Osteoblast (primary cell): ENCODE measurements at regions not wholly inside any gene's neighbourhood (a gene's known extent, or its start where the extent isn't known, plus 50 kb on each side); places are given as distances from the start of the nearest gene placed in this dataset.

Experiments used
- DNase-seq: peaks from one replicate; pipeline ENCODE4 v3.0.0; 2011; ENCODE audit warnings: low spot score, mixed read lengths; ENCODE audit not compliant: insufficient read length; ENCODE audit errors: missing footprints
- H2AFZ ChIP-seq: 2 replicates; pipeline ENCODE4 v1.6.0; 2011; ENCODE audit warnings: mild to moderate bottlenecking, low read length
- H3K27ac ChIP-seq: 2 replicates; pipeline ENCODE4 v1.5.1; 2011; ENCODE audit warnings: mild to moderate bottlenecking, low read depth, low read length, moderate library complexity
- H3K27me3 ChIP-seq: 2 replicates; pipeline ENCODE4 v1.6.0; 2012; ENCODE audit warnings: mild to moderate bottlenecking, control low read depth, inconsistent platforms, low read length, moderate library complexity; ENCODE audit not compliant: insufficient read depth
- H3K36me3 ChIP-seq: 2 replicates; pipeline ENCODE4 v1.5.1; 2011; ENCODE audit warnings: mild to moderate bottlenecking, low read length, control low read depth, moderate library complexity; ENCODE audit not compliant: insufficient read depth
- H3K4me1 ChIP-seq: 2 replicates; pipeline ENCODE4 v1.5.1; 2011; ENCODE audit warnings: mild to moderate bottlenecking, low read length, control low read depth, moderate library complexity; ENCODE audit not compliant: insufficient read depth
- H3K4me2 ChIP-seq: 2 replicates; pipeline ENCODE4 v1.6.0; 2011; ENCODE audit warnings: mild to moderate bottlenecking, low read length; ENCODE audit not compliant: insufficient read depth
- H3K4me3 ChIP-seq: fragments of 200-600 bp; sonication (generic); 3 replicates; pipeline ENCODE4 v1.5.1; 2012; ENCODE audit warnings: mild to moderate bottlenecking, low read length, inconsistent platforms; ENCODE audit not compliant: insufficient read depth
- H3K79me2 ChIP-seq: 2 replicates; pipeline ENCODE4 v1.6.0; 2012; ENCODE audit warnings: mild to moderate bottlenecking, low read length, control low read depth, inconsistent platforms; ENCODE audit not compliant: insufficient read depth
- H3K9me3 ChIP-seq: 2 replicates; pipeline ENCODE4 v1.5.1; 2011; ENCODE audit warnings: low read depth, low read length, control low read depth
- H4K20me1 ChIP-seq: 2 replicates; pipeline ENCODE4 v1.6.0; 2012; ENCODE audit warnings: mild to moderate bottlenecking, low read length, control low read depth; ENCODE audit not compliant: insufficient read depth
- TF ChIP-seq, protein P1 (sequence below): IDR thresholded peaks from 2 replicates; pipeline ENCODE4 v1.5.1; 2011; ENCODE audit warnings: mild to moderate bottlenecking, low read depth, low read length, moderate library complexity; ENCODE audit errors: extremely low read depth

GRCh38 chr5:174520420-174521396 is 203.7 kb upstream of the MSX2 start:
- no peaks in the 10 kb centered on the region for H3K9me3 ChIP-seq
- TF ChIP-seq, protein P1, sequence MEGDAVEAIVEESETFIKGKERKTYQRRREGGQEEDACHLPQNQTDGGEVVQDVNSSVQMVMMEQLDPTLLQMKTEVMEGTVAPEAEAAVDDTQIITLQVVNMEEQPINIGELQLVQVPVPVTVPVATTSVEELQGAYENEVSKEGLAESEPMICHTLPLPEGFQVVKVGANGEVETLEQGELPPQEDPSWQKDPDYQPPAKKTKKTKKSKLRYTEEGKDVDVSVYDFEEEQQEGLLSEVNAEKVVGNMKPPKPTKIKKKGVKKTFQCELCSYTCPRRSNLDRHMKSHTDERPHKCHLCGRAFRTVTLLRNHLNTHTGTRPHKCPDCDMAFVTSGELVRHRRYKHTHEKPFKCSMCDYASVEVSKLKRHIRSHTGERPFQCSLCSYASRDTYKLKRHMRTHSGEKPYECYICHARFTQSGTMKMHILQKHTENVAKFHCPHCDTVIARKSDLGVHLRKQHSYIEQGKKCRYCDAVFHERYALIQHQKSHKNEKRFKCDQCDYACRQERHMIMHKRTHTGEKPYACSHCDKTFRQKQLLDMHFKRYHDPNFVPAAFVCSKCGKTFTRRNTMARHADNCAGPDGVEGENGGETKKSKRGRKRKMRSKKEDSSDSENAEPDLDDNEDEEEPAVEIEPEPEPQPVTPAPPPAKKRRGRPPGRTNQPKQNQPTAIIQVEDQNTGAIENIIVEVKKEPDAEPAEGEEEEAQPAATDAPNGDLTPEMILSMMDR, result no peak
- H3K27me3 ChIP-seq, result no peaks in the 10 kb centered on the region
- H3K79me2 ChIP-seq, result no peaks in the 10 kb centered on the region
- no peaks in the 10 kb centered on the region for H3K4me1 ChIP-seq
- H3K4me3 ChIP-seq, result no peak overlapping the region
- H3K36me3 ChIP-seq, result no peaks in the 10 kb centered on the region
- no peak overlapping the region for H3K27ac ChIP-seq
- peak; percentile 62 for DNase-seq
- no peak overlapping the region for H3K4me2 ChIP-seq
- no peaks in the 10 kb centered on the region for H4K20me1 ChIP-seq
- no peak overlapping the region for H2AFZ ChIP-seq

DNA sequence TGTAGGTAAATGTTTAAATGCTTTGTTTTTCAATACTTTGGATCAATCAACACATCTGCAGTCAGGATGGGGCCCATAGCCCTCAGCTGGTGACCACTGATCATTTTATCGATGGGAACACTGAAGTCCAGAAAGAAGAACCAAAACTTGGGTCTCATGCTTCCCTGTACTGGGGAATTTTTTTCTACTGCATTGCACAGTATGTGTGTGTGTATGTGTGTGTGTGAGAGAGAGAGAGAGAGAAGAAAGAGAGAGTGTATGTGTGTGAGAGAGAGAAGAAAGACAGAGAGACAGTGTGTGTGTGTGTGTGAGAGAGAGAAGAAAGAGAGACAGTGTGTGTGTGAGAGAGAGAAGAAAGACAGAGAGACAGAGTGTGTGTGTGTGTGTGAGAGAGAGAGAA is 202.9 kb upstream of the MSX2 start:
- Histone ChIP-seq H3K27ac (no peak overlapping the region), H3K79me2 (no peaks in the 10 kb centered on the region), H3K27me3 (no peaks in the 10 kb centered on the region), H4K20me1 (no peaks in the 10 kb centered on the region), H3K36me3 (no peaks in the 10 kb centered on the region), H3K9me3 (no peaks in the 10 kb centered on the region), H3K4me3 (no peak overlapping the region), H2AFZ (no peak overlapping the region), H3K4me2 (no peak overlapping the region), H3K4me1 (no peaks in the 10 kb centered on the region)
- TF ChIP-seq, protein P1, result no peak
- DNase-seq, result no peak

GRCh38 chr5:174522480-174523260 is 201.7 kb upstream of the MSX2 start:
- H2AFZ ChIP-seq, result no peak overlapping the region
- H3K79me2 ChIP-seq, result no peaks in the 10 kb centered on the region
- H3K36me3 ChIP-seq, result no peaks in the 10 kb centered on the region
- H3K27me3 ChIP-seq, result no peaks in the 10 kb centered on the region
- no peaks in the 10 kb centered on the region for H3K4me1 ChIP-seq
- no peak overlapping the region for H3K4me2 ChIP-seq
- TF ChIP-seq, protein P1, result no peak
- no peaks in the 10 kb centered on the region for H3K9me3 ChIP-seq
- H4K20me1 ChIP-seq, result no peaks in the 10 kb centered on the region
- DNase-seq, result no peak
- H3K27ac ChIP-seq, result no peak overlapping the region
- no peak overlapping the region for H3K4me3 ChIP-seq
